GM21381 (cell line): ENCODE measurements at regions not wholly inside any gene's neighbourhood (a gene's known extent, or its start where the extent isn't known, plus 50 kb on each side); places are given as distances from the start of the nearest gene placed in this dataset.
A peak's percentile ranks its signal among the peaks of the same experiment; 100 is the strongest.

Source experiments
- ATAC-seq: cut with Tn5 transposase; IDR thresholded peaks from one replicate; pipeline ENCODE4 v1.9.1; 2021; ENCODE audit warnings: mild to moderate bottlenecking, moderate library complexity; ENCODE audit not compliant: unreplicated experiment

GRCh38 chrX:46447384-46447783 is 97.8 kb downstream of the ZNF674 start:
- ATAC-seq: no peak

- ATAC-seq: peak; percentile 96
Measured at GRCh38 chrX:46446727-46447378, 98.4 kb downstream of the ZNF674 start.

DNA sequence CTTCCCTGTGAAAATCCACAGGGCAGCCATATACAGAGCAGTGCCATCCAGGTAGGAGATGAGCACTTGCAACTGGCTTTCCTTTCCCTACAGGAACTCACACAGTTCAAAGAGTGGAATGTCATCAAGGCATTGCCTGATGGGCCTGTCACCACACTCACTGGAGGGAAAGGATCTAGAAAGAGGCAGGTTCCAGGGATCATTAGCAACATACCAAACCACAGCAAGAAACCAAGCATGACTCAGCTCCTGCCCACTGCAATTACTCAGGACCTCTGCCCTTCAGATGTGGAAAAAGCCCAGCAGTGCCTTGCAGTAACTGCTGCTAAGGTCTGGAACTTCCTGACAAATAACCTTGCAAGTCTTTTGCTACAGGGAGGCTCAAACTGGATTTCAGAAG is 101.2 kb downstream of the ZNF674 start:
- no peak for ATAC-seq

DNA sequence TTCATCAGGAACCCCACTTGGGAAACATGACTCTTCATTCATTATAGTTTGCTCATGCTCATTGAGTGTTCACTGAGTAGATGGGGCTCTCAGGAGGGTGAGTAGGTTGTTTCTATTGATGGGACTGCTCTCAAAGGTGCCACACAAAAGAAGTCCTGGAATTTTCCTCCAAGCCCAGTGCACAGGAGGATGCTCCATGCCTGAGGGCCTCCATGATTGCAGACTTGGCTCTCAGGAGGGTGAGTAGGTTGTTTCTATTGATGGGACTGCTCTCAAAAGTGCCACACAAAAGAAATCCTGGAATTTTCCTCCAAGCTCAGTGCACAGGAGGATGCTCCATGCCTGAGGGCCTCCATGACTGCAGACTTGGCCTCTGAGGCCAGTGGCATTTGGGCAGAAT is 108.5 kb downstream of the ZNF674 start:
- ATAC-seq: no peak

GRCh38 chrX:46433892-46434291 is 111.3 kb downstream of the ZNF674 start:
- no peak for ATAC-seq

DNA sequence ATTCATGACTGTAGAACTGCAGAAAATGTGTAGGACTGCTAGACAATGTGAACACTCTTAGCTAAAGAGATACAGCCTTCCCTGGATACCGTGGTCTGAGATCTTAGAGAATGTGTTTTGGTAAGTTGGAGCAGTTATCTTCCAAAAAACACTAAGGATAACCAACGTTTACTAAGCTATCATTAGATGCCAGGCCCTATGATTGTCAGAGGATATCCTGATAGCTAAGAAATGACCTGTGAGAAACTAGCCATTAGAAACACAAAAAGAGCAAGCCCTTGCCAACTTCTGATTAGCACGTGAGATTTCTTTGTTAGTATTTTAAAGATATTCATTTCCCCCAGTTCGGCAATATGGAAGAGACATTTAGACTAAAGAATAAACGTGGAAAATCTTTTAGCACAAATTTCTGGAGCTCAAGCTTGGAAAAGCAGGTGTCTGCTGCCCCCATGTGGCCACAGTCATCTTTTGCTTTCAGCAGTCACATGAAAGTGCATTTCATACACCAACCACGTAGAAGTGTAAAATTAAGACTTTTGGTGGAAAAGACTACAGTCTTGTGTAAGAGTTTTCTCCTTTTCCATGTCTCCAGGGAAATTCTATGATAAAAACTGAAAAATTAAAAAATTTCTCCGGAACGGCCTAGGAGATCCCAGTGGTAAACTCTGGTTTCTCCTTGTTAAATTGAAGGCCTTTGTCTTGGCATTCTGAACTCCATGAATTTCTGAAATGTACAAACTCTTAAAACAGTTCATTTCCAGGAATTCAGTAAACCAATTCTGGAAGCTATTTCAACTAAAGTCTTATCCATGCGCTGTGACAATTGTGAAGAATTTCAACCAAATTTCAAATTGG is 136.4 kb downstream of the ZNF674 start:
- no peak for ATAC-seq

GRCh38 chrX:46407753-46408130 is 137.5 kb downstream of the ZNF674 start:
- ATAC-seq: no peak

GRCh38 chrX:46407036-46407752 is 138.0 kb downstream of the ZNF674 start:
- no peak for ATAC-seq

- ATAC-seq: no peak
Measured at GRCh38 chrX:46404774-46405173, 140.4 kb downstream of the ZNF674 start.

DNA sequence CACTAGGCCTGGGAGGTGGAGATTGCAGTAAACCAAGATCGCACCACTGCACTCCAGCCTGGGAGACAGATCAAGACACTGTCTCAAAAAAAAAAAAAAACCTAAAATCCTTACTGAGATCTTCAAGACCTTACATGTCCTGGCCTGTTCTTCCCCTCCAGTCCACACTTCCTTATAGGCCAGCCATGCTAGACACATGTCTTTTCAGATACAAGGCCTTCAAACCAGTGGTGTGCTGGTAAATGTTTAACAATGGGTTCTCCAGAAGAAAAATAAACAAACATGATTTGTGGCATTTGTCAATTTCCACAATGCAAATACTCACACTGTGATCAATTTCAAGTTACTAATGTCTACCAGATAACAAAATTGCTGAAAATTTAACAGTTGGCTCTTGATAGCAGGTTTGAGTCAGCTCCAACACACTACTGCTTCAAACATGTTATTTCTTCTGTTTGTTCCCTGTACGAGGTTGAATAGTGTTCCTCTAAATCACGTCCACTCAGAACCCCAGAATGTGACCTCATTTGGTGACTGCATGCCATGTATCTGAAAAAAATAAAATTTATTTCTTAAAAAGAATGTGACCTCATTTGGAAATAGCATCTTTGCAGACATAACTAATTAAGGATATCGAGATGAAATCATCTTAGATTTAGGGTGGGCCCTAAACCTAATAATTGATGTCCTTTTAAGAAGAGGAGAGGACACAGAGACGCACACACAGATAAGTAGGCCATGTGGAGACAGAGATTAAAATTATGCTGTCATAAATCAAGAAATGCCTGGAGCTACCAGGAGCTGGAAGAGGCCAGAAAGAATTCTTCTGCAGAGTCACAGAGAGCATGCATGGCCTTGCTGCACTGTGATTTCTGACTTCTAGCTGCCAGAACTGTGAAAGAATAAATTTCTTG is 144.4 kb downstream of the ZNF674 start:
- ATAC-seq: no peak

DNA sequence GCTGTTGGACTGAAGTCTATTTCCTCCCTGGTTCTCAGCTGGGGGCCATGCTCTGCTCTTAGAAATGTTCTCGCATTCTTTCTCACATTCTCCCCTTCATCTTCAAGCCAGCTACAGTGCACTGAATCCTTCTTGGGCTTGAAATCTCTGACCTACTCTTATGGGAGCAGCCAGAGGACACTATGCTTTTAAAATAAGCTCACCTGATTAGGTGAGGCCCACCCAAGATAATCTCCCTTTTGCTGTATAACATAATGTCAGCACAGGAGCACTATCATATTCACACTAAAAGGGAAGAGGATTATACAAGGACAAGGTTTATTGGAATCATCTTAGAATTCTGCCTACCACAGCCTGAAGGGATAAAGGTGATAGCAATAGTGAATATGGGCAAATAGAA is 146.3 kb downstream of the ZNF674 start:
- no peak for ATAC-seq

GRCh38 chrX:46398126-46398525 is 147.1 kb downstream of the ZNF674 start:
- no peak for ATAC-seq

DNA sequence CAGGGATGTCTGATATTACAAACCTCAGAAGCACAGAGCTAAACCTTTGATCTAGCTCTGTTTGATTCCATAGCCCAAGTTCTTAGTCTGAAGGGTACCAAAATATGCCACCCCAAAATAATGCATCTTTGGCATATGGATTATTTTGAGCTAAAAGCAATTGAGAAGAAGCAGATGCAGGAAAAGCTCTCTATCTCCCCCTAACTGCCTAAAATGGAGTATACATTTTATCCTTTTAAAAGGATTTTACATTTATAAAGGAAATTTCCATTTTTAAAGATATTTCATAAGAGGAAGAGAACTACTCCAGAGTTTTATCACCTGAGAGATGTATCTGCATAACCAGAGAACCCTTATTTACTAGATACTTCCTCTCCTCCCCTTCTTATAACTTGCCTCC is 158.7 kb downstream of the ZNF674 start:
- ATAC-seq: no peak

- no peak for ATAC-seq
Measured at GRCh38 chrX:46383006-46383405, 162.2 kb downstream of the ZNF674 start.

- ATAC-seq: no peak
Measured at GRCh38 chrX:46382595-46382994, 162.6 kb downstream of the ZNF674 start.

DNA sequence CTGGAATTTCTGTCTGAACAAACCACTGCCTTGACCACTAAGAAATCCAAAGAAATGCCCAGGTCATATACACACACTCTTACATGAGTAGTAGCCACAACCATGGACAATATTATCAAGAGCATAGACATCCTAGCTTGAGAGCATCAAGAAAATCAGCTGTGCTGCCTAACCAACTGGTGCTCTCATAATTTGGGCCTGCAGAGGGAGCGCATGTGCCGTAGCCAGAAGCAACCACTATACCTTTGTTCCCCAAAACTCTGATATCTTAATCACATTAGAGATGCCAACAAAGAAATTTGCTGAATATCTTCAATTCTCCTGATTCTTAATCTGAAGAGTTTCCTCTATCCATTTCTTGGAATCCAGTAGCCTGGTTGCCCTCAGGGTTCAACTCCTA is 163.6 kb downstream of the ZNF674 start:
- ATAC-seq: no peak

DNA sequence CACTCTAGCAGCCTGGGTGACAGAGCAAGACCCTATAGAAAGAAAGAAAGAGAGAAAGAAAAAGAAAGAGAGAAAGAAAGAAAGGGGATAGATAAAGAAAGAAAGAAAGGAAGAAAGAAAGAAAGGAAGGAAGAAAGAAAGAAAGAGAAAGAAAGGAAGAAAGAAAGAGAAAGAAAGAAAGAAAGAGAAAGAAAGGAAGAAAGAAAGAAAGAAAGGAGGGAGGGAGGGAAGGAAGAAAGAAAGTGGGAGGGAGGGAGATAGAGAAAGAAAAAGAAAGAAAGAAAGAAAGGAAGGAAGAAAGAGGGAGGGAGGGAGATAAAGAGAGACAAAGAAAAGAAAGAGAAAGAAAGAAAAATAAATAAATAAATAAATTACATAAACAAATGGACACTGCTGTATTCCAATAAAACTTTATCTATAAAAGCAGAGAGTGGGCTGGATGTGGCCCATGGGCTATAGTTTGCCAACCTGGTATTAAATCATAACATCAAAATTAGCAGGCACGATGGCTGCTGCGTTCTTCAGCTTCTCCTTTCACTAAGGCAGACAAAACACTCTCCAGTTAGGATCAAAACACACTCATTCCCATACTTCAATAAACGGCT is 165.0 kb downstream of the ZNF674 start:
- ATAC-seq: no peak

- no peak for ATAC-seq
Measured at GRCh38 chrX:46376246-46376885, 168.9 kb downstream of the ZNF674 start.

DNA sequence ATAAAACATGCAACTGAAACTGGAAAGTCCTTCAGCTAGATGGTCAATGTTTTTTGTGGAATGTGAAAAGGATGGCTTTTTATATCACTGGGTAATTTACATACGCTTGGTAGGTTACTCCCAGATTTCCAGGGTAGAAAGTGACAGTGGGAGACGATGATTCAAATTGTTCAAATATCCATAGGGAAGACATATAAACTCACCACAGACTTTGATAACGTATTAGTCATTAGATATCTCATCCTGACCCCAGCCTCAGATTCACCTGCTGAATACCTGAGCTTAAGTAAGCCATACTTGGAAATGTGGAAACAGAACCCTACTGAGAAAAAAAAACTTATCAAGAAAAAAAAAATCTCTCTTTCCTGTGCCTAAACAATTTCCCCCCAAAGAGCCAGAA is 169.4 kb downstream of the ZNF674 start:
- ATAC-seq: no peak

DNA sequence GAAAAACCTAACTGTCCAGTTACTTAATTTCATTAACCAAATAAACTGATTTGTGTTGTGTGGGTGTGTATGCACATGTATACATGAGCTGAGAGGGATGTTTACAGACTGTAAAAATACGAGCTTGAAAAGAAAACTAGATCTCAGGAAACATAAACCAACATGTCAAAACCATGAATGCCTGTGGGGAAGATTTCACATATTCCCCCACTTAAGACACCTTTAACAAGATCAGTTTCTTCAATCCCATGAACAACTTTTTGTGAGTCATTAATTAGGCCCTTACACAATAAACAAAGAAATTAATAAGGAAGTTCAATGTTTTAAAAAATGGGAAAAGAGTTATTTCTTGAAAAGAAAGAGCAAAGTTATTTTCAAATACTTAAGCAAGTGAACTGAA is 170.8 kb downstream of the ZNF674 start:
- no peak for ATAC-seq
